ENCODE measurements at regions not wholly inside any gene's neighbourhood (a gene's known extent, or its start where the extent isn't known, plus 50 kb on each side); places are given as distances from the start of the nearest gene placed in this dataset.
A peak's percentile ranks its signal among the peaks of the same experiment; 100 is the strongest.

DNA sequence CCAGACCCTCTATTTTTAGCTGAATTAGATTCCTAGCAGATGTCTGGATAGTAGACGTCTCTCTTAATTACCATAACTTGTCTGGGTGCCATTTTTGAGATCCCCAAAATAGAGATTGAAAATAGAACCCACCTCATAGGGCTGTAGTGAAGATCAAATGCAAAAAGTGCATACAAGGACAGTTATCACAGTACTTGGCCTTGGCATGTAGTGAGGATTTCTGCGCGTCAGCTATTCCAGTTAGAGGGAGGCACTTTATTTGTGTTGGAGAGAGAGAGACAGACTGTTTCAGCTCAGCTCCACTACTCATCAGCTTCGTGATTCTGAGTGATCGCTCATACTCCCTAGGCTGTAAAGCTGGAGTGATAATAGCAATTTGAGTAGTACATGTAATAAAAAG, 59.6 kb upstream of the CDH13 start:
- intact Hi-C loops (cut with DNase I): no loop called here
- no peak for DNase-seq
- peak; percentile 82 to 97 for ATAC-seq

DNA sequence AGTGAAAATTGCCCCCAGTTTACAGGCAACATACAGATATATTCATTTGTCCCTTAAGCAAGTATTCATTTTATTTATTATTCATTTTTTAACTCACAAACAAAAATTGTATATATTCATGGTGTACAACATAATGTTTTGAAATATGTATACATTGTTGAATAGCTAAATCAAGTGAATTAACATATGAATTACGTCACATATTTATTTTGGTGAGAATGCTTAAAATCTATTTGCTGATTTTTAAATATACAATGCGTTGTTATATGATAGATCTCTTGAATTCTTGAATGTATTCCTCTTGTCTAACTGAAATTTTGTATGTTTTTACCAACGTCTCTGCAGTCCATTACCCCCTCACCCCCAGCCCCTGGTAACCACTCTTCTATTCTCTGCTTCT, 63.4 kb upstream of the CDH13 start:
- no peak for DNase-seq
- intact Hi-C loops (cut with DNase I): no loop called here
- ATAC-seq: no peak

DNA sequence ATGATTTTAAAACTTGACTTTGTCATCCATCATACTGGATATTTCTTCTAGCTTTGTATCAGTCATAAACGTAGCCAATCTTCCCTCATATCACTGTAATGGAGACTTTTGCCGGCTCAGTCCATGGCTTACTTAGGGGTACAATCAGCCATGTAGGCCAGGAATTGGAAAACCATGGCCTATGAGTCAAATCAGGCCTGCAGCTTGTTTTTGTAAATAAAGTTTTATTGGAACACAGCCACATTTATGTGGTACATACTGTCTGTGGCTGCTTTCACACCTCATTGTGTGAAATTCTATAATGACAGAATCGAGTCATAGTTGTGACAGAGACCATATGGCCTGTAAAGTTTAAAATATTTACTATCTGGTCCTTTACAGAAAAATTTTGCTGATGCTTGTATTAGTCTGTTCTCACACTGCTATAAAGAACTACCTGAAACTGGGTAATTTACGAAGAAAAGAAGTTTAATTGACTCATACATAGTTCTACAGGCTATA, 64.5 kb upstream of the CDH13 start:
- intact Hi-C loops (cut with DNase I): no loop called here
- no peak for ATAC-seq

DNA sequence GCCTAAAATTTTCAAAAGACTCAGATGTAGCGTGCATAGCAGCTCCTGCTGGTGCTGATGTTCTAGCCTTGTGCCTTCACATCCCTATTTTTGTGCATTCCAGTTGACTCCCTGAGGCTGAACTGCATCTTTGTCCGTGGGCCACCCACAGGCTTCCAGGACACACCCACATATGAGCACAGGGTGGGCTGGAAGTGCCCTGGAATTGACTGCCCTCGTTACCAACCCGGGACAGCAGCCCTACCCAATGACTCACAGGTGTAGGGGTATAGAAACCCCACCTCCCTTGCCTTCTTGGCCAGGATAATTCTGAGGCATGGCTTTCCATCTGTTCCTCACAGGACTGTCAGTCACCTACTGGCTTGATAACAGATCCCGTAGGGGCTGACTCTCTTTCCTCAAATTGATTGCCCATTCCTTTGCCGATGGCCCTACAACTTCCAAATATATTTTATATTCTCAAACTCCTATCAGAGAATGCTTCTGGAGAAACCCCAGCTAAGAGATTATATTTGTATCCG, 65.9 kb upstream of the CDH13 start:
- intact Hi-C loops (cut with DNase I): no loop called here
- ATAC-seq: peak in 1 of 2 donors; percentile 38

More for the DNA sequence above, 64.5 kb upstream of the CDH13 start:
- DNase-seq: no peak

DNA sequence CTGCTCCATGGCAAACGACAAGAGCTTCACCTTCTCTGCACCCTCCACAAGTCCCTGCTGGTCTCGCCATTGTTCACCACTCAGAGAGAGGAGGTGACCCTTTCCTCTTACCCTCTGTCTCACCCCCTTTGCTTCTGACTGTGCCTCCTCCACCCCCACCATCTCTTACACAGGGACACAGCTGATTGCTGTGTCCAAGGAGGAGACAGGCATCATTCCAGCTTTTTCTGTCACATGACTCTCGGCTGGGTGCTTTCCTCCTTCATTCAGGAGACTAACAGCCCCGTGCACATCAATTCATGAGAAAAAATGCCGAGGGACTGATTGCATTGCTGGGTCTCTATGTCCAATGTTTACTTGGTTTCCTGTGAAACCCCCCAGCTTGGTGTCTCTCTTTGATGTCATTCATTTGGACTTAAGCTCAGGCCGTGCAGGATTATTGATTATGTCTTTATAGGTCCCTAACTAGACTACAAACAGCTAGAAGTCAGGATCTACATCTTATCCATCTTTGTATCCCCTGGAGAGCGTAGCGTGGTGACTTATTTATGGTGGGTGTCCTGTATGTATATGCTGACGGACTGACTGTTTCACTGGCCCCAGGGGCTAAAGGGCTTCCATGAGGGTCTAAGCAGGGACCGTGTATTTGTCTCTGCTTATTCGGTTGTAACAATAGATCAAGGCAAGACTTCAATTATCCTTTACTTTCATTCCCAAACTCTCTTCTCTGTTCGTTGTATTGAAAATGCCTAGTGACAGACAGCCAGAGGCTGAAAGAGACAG, 82.2 kb upstream of the CDH13 start:
- ATAC-seq: peak in 1 of 2 donors; percentile 29
- intact Hi-C loops (cut with DNase I): no loop called here
- no peak for DNase-seq

More for the DNA sequence above, 65.9 kb upstream of the CDH13 start:
- DNase-seq: no peak

DNA sequence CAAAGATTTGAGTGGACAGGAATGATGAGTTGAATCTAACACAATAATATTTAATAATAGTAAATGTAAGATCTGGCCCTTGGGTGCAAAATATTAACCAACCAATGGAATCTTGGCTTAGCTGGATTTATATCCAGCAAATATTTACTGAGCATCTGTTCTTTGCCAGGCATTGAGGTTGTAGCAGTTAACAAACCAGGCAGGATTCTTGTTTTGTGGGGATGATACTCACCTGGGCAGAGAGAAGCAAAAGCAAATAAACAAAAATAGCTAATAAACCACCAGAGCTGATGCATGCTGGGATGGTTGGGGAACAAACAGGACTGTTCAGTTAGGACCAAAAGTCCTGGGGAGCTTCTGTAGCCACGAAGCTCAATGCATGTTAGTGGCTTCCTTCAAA, 84.1 kb upstream of the CDH13 start:
- DNase-seq: no peak
- ATAC-seq: no peak
- intact Hi-C loops (cut with DNase I): no loop called here

DNA sequence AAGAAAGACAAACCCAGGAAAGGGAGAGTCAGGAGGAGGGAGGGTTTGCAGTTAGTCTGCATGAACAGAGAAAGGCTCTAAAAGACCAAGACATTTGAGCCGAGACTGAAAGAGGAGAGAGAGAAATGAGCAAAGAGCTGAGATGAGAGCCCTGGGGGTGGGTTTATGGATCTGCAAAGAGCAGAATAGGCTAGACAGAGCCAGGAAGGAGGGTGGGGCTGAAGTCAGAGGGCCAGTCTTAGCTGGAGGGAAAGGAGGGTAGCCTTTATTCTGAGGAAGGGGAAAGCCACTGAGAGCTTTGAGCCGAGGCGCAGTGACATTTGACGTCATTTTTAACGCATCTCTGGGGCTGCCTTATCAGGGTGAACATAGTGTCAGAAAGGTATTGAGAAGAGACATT, 85.7 kb upstream of the CDH13 start:
- DNase-seq (no peak), ATAC-seq (no peak)
- intact Hi-C loops (cut with DNase I): no loop called here

DNA sequence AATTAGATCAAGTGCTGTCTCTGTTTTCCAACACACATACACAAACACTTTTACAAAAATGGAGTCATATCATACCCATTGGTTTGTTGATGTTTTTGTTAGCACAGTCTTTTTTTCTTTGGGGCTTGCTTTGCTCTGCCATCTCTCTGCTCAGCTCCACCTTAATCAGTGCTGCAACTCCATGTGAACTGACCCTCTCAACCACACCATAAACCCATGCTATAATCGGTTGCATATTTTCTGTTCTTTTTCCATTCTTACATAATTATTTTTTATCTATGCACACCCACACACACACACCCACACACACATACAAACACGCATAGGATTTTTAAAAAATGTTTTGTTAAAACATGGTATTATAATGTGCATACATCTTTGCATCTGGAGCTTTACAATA, 91.0 kb upstream of the CDH13 start:
- no peak for DNase-seq
- intact Hi-C loops (cut with DNase I): no loop called here
- no peak for ATAC-seq

DNA sequence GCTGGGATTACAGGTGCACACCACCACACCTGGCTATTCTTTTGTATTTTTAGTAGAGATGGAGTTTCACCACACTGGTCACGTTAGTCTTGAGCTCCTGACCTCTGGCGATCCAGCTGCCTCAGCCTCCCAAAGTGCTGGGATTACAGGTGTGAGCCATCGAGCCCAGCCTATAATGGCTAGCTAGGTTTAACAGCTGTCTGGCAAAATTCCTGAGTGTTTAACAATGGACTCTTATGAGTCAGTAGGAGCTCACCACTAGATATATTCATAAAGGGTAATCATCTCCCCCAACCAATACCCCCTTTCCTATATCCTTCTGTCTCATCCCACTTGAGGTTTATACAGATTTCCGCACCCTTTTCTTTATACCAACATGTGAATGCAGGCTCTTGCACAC, 91.5 kb upstream of the CDH13 start:
- no peak for DNase-seq
- no peak for ATAC-seq
- intact Hi-C loops (cut with DNase I): no loop called here

DNA sequence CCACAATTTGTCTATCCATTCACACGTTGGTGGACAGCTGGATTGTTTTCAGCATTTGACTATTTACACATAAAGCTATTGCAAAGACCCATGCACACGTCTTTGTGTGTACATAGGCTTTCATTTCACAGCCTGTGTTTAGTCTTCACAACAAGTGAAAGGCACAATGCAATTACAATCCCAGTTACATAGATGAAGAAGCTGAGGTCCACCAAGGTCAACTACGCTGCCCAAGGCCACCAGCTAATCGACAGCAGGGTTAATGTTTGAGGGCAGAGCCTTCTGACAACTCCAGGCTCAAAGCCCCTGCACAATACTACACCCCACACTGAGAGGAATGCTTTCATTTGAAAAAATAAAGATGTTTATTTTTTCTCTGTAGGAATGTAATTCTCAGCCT, 93.6 kb upstream of the CDH13 start:
- DNase-seq (no peak), ATAC-seq (no peak)
- intact Hi-C loops (cut with DNase I): no loop called here

DNA sequence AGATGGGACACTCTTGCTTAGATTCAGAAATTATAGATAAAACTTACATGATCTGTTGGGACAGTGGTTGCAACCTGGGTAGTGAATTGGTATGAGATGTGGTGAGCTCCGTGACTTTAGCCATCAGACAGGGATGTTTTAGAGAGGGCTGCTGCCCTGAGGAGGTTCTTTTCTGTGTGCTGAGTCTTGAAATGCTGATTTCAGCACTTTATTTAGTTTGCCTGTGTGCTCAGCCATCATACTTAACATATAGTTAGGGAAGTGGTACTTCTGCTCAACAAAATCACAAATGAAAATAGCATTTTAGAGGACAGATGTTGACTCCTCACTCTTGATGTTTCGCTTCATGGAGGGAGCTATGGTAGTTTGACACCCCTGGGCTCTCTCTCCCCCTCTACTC, 95.9 kb upstream of the CDH13 start:
- DNase-seq (no peak), ATAC-seq (no peak)
- intact Hi-C loops (cut with DNase I): no loop called here

DNA sequence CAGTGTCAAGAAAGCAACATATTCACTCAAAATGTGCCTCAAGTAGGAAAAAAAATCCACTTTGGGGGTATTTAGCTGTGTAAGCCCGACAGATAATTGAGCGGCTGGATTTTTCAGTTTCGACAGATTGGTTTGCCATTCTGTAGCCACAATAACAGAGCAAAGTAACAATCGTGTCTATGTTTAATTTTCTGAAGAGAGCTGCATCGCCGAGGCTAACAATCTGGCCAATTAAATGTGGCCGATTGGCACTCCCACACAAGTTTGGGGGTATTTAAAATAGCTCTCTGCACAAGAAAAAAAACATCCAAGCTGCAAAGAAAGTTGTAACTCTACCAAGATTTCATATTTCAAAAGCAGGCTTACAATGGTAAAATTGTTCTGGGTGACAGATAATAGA, 99.7 kb upstream of the CDH13 start:
- intact Hi-C loops (cut with DNase I): no loop called here
- DNase-seq (no peak), ATAC-seq (no peak)

DNA sequence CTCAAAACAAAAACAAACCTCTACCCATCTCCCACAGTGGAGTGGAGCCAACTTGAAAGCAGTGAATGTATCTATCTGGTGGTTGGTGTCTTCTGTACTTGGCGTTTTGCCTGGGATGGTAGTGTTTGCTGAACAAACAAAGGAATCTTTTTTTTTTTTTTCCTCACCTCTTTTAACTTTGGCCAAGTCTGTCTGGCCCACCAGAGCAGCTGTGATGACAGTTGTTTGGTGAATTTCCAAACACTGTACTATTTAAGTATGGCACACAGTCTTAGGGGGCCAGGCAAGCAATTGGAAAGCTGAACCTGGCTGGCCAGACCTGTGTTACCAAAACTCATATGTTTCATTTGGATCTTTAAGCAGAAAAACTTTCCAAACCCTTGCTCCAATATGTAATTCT, 101.8 kb upstream of the CDH13 start:
- DNase-seq: no peak
- intact Hi-C loops (cut with DNase I): no loop called here
- ATAC-seq: peak; percentile 49 to 70

DNA sequence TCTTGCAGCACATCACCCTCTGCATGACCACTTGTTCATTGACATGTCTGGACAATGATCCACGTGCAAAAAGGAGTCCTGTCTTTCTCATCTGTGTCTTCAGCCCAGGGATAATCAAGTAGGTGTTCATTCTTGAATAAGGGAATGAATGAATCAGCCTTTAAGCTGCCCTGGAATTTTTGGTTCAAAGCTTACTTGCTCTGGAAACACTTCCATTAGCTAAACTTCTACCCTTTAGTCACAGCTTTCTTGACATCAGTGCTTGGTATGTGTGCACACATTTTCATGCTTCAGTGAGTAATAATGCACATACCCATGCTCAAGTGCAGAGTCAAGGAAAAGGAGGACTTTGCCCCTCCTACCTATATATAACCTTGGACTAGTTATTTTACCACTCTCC, 103.0 kb upstream of the CDH13 start:
- DNase-seq (no peak), ATAC-seq (no peak)
- intact Hi-C loops (cut with DNase I): no loop called here

DNA sequence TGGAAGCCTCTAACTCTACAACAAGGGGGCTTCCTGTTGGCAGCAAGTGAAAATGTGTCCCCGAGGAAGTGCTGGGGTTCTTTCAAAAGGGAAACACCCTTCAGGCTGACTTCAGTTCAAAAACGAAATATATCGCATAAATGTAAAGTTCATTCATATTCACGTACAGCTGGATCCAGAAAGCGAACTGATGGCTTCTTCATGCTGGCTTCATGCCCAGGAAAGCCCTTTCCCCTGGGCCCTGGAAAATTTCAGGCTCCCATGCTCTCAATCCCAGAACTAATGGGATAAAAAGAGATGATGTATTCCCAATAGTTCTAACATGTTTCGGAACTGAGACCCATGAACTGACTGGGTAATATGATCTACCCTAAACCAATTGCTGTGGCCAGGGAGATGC, 104.7 kb upstream of the CDH13 start:
- DNase-seq (no peak), ATAC-seq (no peak)
- intact Hi-C loops (cut with DNase I): no loop called here

DNA sequence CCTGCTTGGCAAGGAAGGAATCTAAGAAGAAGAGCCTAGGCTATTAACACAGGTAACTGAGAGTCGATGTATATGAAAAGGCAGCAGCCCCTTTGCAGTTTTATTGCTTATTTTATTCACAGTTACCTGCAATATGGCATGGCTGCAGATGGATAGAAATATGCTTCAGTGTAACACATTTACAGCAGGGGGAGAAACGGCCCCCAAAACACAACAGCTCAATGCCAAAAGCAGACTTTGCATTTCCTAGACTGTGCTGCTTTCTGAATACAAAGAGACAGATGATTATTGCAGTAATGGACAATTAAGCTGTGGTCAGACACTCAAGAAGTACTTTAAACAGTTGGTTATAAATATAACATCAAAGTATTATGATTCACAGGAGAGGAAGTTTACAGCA, 108.0 kb upstream of the CDH13 start:
- intact Hi-C loops (cut with DNase I): loop anchor here in 1 of 2 donors (10.0 kb wide), 1 partner anchor 56 kb away; no protein-coding TSS in a partner anchor
- ATAC-seq: peak in 1 of 2 donors; percentile 48

DNA sequence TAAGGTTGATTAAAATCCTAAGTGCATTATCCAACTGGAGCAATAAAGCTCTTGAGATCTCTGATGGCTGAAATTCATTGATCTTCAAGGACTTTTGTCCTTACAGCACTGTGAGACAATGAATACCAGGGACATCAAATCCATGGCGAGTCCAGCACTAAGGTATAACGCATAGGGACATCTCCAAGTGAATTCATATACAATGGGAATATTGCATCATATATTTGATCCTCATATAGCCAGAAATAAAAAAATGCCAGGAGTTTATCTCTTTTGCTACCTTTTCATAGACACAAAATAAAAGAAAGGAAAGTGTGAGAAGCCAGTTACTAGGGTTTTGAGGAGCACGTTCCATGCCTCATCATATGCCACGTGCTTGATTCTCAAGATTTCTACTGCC, 112.5 kb upstream of the CDH13 start:
- DNase-seq (no peak), ATAC-seq (no peak)
- intact Hi-C loops (cut with DNase I): loop anchor here in 1 of 2 donors (10.0 kb wide), 1 partner anchor 61 kb away; no protein-coding TSS in a partner anchor

More for the DNA sequence above, 108.0 kb upstream of the CDH13 start:
- no peak for DNase-seq

DNA sequence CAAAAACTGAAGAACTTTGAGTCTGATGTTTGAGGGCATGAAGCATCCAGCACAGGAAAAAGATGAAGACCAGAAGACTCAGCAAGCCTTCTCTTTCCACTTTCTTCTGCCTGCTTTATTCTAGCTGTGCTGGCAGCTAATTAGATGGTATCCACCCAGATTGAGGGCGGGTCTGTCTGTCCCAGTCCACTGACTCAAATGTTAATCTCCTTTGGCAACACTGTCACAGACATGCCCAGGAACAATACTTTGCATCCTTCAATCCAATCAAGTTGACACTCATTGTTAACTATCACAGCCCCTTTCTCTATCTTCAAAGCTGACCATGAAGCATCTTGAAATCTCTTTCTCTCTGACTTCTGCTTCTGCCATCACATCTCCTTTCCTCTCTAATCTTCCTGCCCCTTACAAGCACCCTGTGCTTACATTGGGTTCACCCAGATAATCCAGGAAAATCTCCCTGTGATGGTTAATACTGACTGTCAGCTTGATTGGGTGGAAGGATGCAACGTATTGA, 115.9 kb upstream of the CDH13 start:
- no peak for ATAC-seq
- DNase-seq: no peak
- intact Hi-C loops (cut with DNase I): loop anchor here in 1 of 2 donors (10.0 kb wide), 1 partner anchor 64 kb away; no protein-coding TSS in a partner anchor

DNA sequence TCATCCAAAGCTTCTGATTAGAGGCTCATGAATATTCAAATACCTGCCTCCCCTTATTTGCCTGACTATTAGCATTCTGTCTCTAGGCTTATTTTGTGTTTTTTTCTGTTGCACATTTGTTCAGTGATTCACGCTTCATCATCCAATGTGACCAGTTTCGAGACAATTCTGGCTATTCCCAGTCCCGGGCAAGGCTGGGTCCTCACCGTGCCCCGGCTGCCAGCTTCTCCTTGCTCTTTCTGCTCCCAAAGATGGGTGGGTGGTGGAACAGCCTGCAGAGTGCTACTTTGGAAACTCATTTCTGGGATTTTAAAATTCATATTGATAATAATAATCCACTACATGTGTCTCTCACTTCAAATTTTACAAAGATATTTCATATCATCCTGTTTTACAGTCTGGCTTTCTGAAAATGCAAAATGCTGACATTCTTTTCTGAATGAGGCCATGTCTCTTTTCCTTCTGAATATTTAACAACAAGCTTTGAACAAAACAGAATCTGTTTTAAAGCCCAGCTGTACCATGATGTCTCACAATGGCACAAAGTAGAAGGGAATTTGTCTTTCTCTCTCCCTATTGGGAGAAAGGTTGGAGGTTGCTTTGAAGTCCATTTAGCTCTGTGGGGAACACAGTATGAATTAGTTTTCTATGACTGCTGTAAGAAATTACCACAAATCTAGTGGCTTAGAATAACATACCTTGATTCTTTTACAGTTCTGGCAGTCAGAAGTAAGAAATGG, 116.9 kb upstream of the CDH13 start:
- DNase-seq (no peak), ATAC-seq (no peak)

More for the DNA sequence above, 116.9 kb upstream of the CDH13 start:
- intact Hi-C loops (cut with DNase I): loop anchor here in 1 of 2 donors (10.0 kb wide), 1 partner anchor 65 kb away; no protein-coding TSS in a partner anchor

Measured in left cardiac atrium (tissue), 4 donors.